ENCODE measurements at regions not wholly inside any gene's neighbourhood (a gene's known extent, or its start where the extent isn't known, plus 50 kb on each side); places are given as distances from the start of the nearest gene placed in this dataset.

DNA sequence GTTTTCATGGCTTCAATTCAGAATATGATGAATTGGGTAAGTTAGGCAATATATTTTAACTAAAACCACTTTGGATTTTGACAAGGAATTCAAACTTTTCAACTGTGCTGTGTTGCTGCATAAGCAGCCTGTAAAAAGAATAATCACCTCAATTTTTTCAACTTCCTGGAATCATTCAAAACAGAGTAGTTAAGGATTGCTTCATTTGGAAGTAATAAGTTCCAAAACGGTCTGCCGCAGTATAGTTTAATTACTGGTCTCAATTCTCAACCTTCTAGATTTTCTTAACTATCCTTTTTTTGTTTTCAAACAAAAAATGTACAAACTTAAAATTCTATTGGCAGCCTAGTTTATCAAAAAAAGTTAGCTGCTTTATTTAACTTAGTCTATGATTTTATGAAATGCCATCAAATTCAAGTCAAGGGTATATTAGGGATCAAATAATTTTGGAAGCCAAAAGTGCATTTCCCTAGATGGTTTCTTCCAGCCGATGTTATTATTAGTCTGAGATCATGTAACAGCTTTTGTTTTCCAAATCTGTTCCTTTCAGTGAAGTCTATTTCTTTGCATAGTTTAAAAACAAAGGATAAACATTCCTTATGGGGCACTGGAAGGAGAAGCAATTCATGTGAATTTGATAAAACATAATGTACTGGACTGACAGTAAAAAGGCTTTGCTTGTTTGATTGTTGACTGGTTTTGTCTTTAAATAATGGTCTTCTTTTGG lies 76.1 kb upstream of the ETAA1 start:
- TF ChIP-seq POLR2AphosphoS5 (IDR thresholded peaks at IDR 0.05) (no peak), POLR2A (IDR thresholded peaks at IDR 0.05) (no peak), EP300 (IDR thresholded peaks at IDR 0.05) (no peak)
- Histone ChIP-seq H3K4me1 (no peaks in the 10 kb centered on the region), H3K4me3 (no peak overlapping the region), H3K27me3 (no peaks in the 10 kb centered on the region), H3K9me3 (no peaks in the 10 kb centered on the region), H3K27ac (no peak overlapping the region), H3K36me3 (no peaks in the 10 kb centered on the region)
- WGBS, result 52% methylated on average over 3 of the region's 3 CpGs
- DNase-seq (ENCODE audit: low spot score in 2 of 2), result no peak

DNA sequence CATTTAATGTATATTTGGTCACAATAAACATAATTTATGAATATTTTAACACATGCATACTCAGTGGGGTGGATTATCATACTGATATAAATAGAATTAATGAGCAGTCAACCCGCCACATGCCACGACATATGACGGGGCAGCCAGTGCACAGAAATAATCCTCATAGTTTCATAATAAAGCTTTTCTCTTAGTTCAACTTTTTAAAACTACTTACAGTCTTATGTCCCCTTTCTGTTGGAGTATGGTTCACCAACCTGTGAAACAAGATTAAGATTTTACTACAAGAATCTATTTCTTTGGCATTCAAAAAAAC lies 75.6 kb upstream of the ETAA1 start:
- no peaks in the 10 kb centered on the region for H3K27me3 ChIP-seq
- WGBS, result 89% methylated on average over 3 of the region's 3 CpGs
- DNase-seq (ENCODE audit: low spot score in 2 of 2), result no peak
- no peaks in the 10 kb centered on the region for H3K9me3 ChIP-seq
- no peak overlapping the region for H3K27ac ChIP-seq
- H3K4me3 ChIP-seq, result no peak overlapping the region
- TF ChIP-seq POLR2A (IDR thresholded peaks at IDR 0.05), result no peak
- TF ChIP-seq EP300 (IDR thresholded peaks at IDR 0.05), result no peak
- TF ChIP-seq, protein P1, sequence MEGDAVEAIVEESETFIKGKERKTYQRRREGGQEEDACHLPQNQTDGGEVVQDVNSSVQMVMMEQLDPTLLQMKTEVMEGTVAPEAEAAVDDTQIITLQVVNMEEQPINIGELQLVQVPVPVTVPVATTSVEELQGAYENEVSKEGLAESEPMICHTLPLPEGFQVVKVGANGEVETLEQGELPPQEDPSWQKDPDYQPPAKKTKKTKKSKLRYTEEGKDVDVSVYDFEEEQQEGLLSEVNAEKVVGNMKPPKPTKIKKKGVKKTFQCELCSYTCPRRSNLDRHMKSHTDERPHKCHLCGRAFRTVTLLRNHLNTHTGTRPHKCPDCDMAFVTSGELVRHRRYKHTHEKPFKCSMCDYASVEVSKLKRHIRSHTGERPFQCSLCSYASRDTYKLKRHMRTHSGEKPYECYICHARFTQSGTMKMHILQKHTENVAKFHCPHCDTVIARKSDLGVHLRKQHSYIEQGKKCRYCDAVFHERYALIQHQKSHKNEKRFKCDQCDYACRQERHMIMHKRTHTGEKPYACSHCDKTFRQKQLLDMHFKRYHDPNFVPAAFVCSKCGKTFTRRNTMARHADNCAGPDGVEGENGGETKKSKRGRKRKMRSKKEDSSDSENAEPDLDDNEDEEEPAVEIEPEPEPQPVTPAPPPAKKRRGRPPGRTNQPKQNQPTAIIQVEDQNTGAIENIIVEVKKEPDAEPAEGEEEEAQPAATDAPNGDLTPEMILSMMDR (IDR thresholded peaks at IDR 0.05), result no peak
- TF ChIP-seq POLR2AphosphoS5 (IDR thresholded peaks at IDR 0.05), result no peak
- no peaks in the 10 kb centered on the region for H3K36me3 ChIP-seq
- no peaks in the 10 kb centered on the region for H3K4me1 ChIP-seq

DNA sequence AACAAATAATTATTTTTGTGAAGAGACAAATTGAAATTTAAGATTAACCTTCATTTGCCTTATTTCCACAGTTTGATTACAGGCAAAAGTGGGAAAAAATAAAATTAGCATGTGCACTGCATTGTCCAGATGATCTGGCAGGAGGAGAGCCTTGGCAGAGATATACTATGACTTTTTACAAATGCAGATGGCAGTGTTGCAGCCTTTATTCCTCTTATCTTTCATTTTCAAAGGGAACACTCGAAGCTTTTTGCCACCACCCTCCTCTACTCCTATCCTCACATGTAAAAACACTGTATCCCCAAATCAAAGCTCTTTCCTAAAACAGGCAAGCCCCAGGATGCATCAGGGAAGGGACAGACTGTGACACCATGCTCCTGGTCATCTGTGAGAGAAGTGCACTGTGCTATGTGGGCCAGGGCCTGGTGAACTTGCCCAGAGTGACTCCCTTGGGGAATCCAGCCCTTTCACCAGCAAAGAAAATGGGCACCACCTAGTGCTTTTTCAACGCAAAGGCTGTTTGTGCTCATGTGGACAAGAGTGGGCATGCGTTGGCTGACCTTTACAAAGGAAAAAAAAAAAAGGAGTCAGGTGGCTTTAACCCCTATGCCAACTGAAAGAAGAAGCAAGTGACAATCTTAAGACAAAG lies 74.7 kb upstream of the ETAA1 start:
- Histone ChIP-seq H3K4me1 (no peaks in the 10 kb centered on the region), H3K4me3 (no peak overlapping the region), H3K27me3 (no peaks in the 10 kb centered on the region), H3K27ac (no peak overlapping the region), H3K9me3 (no peaks in the 10 kb centered on the region), H3K36me3 (no peaks in the 10 kb centered on the region)
- TF ChIP-seq POLR2AphosphoS5 (IDR thresholded peaks at IDR 0.05) (no peak), EP300 (IDR thresholded peaks at IDR 0.05) (no peak), POLR2A (IDR thresholded peaks at IDR 0.05) (no peak)
- TF ChIP-seq, protein P1 (IDR thresholded peaks at IDR 0.05), result no peak
- no peak for DNase-seq (ENCODE audit: low spot score in 2 of 2)
- 50% methylated on average over 3 of the region's 3 CpGs for WGBS

DNA sequence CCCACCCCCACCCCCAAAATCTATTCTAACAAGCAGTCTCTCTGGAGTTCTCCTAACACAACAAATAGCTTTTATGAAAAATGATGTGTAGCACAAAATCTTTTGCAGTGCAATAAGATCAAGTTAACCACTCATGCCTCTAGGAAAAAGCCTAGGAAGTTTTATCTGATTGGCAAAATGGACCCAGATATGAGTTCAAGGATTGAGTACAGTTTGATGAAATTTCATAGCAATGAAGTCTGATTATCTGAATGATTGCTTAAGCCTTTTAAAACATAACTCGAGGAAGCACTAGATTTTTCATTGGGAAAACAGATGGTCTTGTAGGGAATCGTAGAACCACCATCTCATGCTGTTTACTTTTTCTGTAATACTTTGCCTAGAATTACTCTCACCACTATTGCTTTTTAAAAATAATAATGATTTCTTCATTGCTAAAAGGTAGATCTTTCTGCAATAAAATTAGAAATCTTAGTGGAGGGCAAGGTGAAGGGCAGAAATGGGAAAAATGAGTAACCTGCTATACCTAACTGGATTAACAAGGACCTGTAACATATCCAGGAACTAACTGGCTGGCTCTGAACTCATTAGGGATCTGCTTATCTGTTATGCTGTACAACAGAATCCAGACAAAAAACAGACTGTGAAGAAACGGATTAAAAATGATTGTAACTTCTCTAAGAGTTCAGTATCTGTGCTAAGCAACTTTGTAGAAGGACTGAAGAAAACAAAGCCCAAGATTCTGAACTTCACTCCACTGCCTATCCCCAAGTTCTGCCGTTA lies 73.7 kb upstream of the ETAA1 start:
- no peak overlapping the region for H3K4me3 ChIP-seq
- no peak overlapping the region for H3K27ac ChIP-seq
- 65% methylated on average over 4 of the region's 4 CpGs for WGBS
- no peaks in the 10 kb centered on the region for H3K36me3 ChIP-seq
- H3K27me3 ChIP-seq, result no peaks in the 10 kb centered on the region
- DNase-seq (ENCODE audit: low spot score in 2 of 2), result no peak
- no peaks in the 10 kb centered on the region for H3K4me1 ChIP-seq
- TF ChIP-seq, protein P1 (IDR thresholded peaks at IDR 0.05), result no peak
- TF ChIP-seq POLR2AphosphoS5 (IDR thresholded peaks at IDR 0.05) (no peak), POLR2A (IDR thresholded peaks at IDR 0.05) (no peak), EP300 (IDR thresholded peaks at IDR 0.05) (no peak)
- H3K9me3 ChIP-seq, result no peaks in the 10 kb centered on the region

DNA sequence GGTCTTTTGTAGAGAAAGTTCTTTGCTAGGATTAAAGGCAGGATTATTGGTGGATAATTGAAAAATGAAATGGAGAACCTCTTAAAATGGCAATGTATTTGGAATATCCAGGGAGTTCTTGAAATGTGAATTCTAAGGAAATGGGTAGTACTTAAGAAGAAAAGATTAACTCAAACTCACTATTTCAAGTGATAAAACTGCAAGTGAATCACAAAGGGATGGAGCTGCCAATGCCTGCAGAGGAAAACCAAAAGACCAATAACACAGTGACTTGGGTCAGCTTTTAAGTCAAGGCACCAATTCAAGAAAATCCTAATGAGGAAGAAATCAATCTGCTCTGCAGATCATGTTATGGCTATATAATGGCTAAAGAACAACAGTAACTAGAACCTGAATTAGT lies 67.6 kb upstream of the ETAA1 start:
- TF ChIP-seq POLR2AphosphoS5 (IDR thresholded peaks at IDR 0.05) (no peak), POLR2A (IDR thresholded peaks at IDR 0.05) (no peak), EP300 (IDR thresholded peaks at IDR 0.05) (no peak)
- TF ChIP-seq, protein P1 (IDR thresholded peaks at IDR 0.05), result no peak
- Histone ChIP-seq H3K36me3 (no peaks in the 10 kb centered on the region), H3K27ac (no peak overlapping the region), H3K27me3 (no peaks in the 10 kb centered on the region), H3K9me3 (no peaks in the 10 kb centered on the region), H3K4me1 (no peaks in the 10 kb centered on the region), H3K4me3 (no peak overlapping the region)
- DNase-seq (ENCODE audit: low spot score in 2 of 2), result no peak
